Activated CD4-positive, alpha-beta T cell treated with anti-CD3 and anti-CD28 coated beads, Interleukin-2, amount 50 U/mL, for 4 hours (primary cell): ENCODE measurements at regions not wholly inside any gene's neighbourhood (a gene's known extent, or its start where the extent isn't known, plus 50 kb on each side); places are given as distances from the start of the nearest gene placed in this dataset.
"Not testable (repeated sequence)": the region's sequence is repeated elsewhere in the genome, so short reads cannot be mapped to it uniquely, and the experiment has no call there.

Experiments
- DNase-seq, 2 experiments: peaks; one replicate each; pipeline ENCODE4 v3.0.0-alpha.2; 2020

GRCh38 chr2:239818086-239818485 is 207.1 kb downstream of the NDUFA10 start:
- DNase-seq = no peak

GRCh38 chr2:239817468-239818031 is 207.6 kb downstream of the NDUFA10 start:
- not testable (repeated sequence) for DNase-seq

- DNase-seq = no peak
Measured at GRCh38 chr2:239816576-239817467, 208.3 kb downstream of the NDUFA10 start.

GRCh38 chr2:239815671-239816070 is 209.5 kb downstream of the NDUFA10 start:
- no peak for DNase-seq

DNA sequence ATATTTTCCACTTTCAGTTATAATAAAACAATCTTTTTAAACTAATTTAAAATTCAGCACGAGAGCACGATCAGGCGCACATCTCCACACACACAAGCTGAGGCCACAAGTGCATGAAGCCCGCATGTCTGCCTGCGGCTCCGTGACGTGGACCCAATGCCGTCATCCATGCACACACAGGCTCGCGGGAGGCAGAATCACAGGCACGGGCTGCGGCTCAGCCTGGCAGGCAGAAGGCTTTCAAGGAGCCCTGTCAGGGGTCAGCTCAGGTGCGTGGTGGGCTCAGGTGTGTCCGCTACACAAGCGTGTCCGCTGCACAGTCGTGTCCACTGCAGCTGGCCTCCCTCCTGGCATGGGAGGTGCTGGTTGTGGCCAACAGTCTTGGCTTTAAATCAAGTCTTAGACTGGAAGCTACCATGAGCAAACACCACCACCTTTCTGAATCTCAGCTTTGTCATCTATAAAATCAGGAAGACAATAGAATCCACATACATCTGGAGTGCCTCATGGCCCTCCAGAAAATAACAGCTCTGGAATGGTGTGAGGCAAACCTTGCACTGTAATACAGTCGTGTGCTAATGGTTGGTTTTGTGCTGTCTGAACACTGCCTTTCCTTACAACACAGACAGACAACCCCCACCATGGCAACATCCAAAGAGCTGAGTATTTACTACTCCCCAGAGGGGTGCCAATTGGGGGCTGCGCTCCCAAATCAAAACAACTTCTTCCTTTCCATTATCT is 210.1 kb downstream of the NDUFA10 start:
- no peak for DNase-seq

GRCh38 chr2:239814116-239814860 is 210.9 kb downstream of the NDUFA10 start:
- DNase-seq = no peak

DNA sequence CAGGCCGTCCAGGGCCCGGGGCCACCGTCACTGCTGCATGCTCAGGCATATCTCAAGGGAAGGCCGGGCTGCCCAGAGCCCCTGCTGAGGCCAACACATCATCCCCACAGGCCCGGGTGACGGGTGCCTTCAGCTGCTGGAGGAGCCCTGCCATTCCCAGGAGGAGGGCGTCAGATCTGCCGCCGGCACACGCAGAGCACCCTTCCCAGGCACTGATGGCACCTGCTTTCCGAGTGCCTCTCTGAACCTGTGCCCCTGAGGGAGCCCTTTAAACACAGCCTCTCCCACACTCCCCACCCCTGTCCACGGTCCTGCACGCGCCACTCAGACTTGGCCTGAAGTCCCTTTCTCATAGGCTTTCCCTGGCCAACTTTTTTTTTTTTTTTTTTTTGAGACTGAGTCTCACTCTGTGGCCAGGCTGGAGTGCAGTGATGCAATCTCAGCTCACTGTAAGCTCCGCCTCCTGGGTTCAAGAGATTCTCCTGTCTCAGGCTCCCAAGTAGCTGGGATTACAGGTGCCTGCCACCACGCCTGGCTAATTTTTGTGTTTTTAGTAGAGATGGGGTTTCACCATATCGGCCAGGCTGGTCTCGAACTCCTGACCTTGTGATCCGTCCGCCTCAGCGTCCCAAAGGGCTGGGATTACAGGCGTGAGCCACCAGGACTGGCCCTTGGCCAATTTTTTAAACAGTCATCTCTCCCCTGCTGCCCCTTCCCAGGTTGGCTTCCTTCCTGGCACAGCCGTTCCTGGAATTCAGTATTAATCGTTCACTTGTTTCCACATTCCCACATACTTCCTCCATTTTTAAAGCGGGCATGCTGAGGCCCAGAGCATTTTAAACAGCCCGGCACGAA is 211.7 kb downstream of the NDUFA10 start:
- no peak for DNase-seq

DNA sequence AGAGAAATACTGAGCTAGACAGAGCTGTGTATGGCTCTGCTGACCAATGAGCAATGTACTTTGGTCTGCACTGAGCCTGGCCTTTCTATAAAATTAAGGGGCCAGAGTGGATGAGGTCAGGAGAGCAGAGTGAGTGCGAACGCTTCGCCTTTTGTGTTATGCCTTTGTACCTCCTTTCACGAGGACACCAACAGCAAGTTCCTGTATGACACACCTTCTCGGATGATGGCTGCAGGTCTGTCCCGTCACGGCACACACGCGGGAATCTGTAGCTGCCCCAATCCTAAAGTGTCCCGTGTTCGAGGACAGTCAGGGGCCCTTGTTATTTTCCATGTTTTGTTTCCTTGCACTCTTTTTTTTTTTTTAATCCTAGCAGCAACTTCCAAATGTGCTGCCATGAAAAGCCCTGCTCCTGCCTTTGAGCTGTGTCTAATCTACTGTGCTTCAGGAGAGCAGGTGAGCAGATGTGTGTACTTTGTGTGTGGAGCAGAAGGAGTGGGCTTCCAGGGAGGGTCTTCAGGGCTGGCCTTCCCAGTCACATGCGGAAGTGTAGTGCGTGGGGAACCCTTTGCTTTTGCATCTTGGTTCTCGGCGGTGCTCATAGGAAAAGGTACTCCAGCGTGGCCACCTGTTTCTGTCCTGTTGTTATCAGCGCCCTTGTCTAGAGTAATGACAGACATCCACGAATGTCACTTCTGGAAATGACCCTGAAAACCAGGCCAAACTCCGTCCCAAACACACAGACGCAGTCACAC is 213.2 kb downstream of the NDUFA10 start:
- DNase-seq = no peak

GRCh38 chr2:239811111-239811781 is 213.9 kb downstream of the NDUFA10 start:
- no peak for DNase-seq

DNA sequence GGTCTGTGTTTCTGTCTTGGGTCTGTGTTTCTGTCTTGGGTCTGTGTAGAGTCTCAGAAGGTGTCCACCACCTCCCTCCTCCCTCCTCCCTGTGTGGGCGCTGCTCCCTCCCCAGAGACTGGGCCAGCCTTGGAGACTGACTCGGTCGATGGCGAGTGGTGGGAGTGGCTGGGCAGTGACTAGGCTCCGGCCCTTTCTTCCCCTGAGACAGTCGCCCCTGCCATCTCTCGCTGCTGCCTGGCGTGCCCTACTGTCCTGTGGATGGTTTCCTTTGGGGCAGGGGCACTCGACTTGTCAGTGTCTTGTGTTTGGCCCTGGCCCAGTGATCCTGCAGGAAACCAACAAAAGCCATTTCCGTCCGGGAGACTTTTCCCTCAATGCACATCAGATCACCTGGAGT is 215.8 kb downstream of the NDUFA10 start:
- no peak for DNase-seq

- no peak for DNase-seq
Measured at GRCh38 chr2:239807568-239807967, 217.6 kb downstream of the NDUFA10 start.

- no peak for DNase-seq
Measured at GRCh38 chr2:239806758-239807434, 218.2 kb downstream of the NDUFA10 start.

DNA sequence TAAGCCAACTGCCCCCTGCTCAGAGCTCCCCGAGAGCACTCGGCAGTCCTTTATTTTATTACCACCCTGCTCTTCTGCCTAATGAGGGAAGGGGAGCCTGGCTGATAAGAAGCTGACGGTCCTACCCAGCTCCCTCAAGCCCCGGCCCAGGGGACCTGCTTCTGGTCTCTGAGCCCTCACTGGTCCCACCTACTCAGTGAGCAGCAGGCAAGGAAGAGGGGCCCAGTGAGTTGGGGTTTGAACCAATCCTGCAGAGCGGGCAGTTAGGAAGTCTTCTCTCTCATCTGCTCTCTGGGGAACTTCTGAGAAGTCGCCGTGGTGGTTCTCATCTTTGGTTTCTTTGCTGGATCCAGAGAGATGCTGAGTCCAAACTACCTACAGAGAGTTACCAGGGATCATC is 218.9 kb downstream of the NDUFA10 start:
- DNase-seq = no peak

GRCh38 chr2:239805414-239805813 is 219.7 kb downstream of the NDUFA10 start:
- no peak for DNase-seq

- DNase-seq = no peak
Measured at GRCh38 chr2:239805043-239805329, 220.2 kb downstream of the NDUFA10 start.

DNA sequence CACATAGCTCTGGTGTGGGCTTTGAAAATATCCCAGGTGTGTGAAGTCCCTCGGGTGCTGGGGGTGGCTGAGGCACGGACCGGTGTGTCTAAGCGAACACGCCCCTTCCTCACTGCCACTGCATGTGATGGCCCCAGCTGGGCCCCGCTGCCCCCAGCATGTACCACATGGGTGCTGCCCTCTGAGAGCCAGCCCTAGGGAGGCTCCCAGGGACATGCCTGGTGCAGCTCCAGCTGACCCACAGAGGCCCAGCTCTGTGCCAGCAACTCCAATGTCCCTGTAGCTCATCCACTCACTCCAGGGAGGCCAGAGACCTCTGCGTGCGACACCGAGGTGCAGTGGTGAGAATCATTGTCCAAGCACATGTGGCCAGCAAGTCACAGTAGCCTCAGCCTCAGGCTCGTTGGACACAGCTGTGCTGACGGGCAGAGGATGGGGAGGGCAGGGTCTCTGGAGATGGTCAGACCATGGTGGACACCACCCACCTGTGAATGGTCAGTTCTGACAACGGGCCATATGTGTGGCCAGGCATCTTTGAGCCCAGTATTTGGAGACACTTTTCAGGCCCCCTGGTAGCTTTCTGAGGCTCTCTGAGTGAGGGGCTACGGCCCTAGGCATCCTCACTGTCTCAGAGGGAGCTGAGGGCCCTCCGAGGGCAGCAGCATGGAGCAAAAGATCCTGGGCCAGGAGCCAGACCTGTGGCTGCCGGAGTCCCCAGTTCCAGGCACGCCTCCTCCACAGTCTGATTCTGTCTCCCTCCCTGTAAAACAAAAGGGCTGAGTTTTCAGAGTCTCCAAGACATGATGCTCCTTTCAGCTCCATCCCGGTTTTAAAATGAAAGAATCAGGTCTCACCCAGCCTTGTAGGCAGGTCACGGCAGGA is 220.7 kb downstream of the NDUFA10 start:
- no peak for DNase-seq

- no peak for DNase-seq
Measured at GRCh38 chr2:239803766-239804115, 221.4 kb downstream of the NDUFA10 start.

DNA sequence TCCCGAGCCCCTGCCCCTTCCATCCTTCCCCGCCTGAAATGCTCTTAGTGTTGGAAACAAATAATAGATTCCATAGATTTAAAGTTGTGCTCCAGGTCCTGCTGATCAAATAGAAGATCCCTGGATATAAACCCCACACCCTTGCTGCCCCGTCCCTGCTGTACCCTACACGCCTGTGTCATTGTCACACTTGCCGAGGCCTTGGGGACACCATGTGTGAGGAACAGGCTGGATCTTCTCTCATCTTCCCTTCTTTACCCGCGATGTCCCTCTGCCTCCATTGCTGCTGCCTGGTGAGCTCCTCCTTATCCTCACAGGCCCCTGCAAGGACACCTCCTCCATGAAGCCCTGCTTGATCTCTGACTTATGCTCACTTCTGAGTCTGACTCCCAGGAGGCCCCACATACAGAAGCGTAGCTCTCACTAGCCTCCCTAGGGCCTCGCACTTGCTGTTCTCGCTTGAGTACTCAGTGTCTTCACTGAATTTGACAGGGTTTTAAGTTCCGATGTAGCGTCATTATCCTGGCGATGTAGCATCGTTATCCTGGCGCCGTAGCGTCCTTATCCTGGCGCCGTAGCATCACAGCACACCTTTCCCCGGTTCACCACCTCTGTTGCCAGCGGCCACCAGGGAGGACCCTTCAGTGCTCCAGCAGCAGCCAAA is 221.9 kb downstream of the NDUFA10 start:
- no peak for DNase-seq

- DNase-seq = no peak
Measured at GRCh38 chr2:239802185-239802649, 222.9 kb downstream of the NDUFA10 start.
